HUES6 (cell line): ENCODE measurements at regions not wholly inside any gene's neighbourhood (a gene's known extent, or its start where the extent isn't known, plus 50 kb on each side); places are given as distances from the start of the nearest gene placed in this dataset.
"Not testable (repeated sequence)": the region's sequence is repeated elsewhere in the genome, so short reads cannot be mapped to it uniquely, and the experiment has no call there.

ENCODE experiments used
- H3K27ac ChIP-seq: 2 replicates; pipeline ENCODE4 v1.7.0; 2013; ENCODE audit warnings: low read depth, mild to moderate bottlenecking, low read length, inconsistent platforms
- H3K27me3 ChIP-seq: 2 replicates; pipeline ENCODE4 v1.6.1; 2013; ENCODE audit warnings: low read length; ENCODE audit not compliant: control insufficient read depth, insufficient read depth
- H3K36me3 ChIP-seq: 2 replicates; pipeline ENCODE4 v1.6.1; 2013; ENCODE audit warnings: low read length; ENCODE audit not compliant: control insufficient read depth, insufficient read depth
- H3K4me1 ChIP-seq: 2 replicates; pipeline ENCODE4 v1.6.1; 2013; ENCODE audit warnings: low read length; ENCODE audit not compliant: control insufficient read depth, insufficient read depth
- H3K4me3 ChIP-seq: 2 replicates; pipeline ENCODE4 v1.5.1; 2013; ENCODE audit warnings: low read depth, low read length
- H3K9ac ChIP-seq: one replicate; pipeline ENCODE4 v1.6.1; 2013; ENCODE audit warnings: mild to moderate bottlenecking, low read length
- H3K9me3 ChIP-seq: 2 replicates; pipeline ENCODE4 v1.6.1; 2013; ENCODE audit warnings: low read depth, low read length; ENCODE audit not compliant: control insufficient read depth, insufficient read depth

- peaks cover 6% of the 10 kb centered on the region; the same call in 1 of the 2 replicates for H3K27me3 ChIP-seq
- H3K4me3 ChIP-seq, result no peak overlapping the region
- no peak overlapping the region for H3K9ac ChIP-seq
- no peak overlapping the region for H3K27ac ChIP-seq
- peaks cover 26% of the 10 kb centered on the region for H3K4me1 ChIP-seq
- H3K9me3 ChIP-seq, result peaks cover 17% of the 10 kb centered on the region
- no peaks in the 10 kb centered on the region for H3K36me3 ChIP-seq
These were observed 156.8 kb upstream of the STS start for GRCh38 chrX:6990552-6991193.

- Histone ChIP-seq H3K27me3 (peaks cover 6% of the 10 kb centered on the region; the same call in 1 of the 2 replicates), H3K9me3 (peaks cover 13% of the 10 kb centered on the region), H3K27ac (no peak overlapping the region), H3K4me3 (no peak overlapping the region), H3K4me1 (peaks cover 26% of the 10 kb centered on the region), H3K9ac (no peak overlapping the region), H3K36me3 (no peaks in the 10 kb centered on the region)
These were observed 157.7 kb upstream of the STS start for GRCh38 chrX:6989858-6990257.

- H3K4me3 ChIP-seq, H3K9me3 ChIP-seq, H3K27me3 ChIP-seq, H3K36me3 ChIP-seq, H3K9ac ChIP-seq, H3K27ac ChIP-seq: not testable (repeated sequence)
- peaks cover 26% of the 10 kb centered on the region for H3K4me1 ChIP-seq
These were observed 158.8 kb upstream of the STS start for GRCh38 chrX:6988694-6989093.

GRCh38 chrX:6986915-6987314 lies 160.6 kb upstream of the STS start:
- Histone ChIP-seq H3K27me3 (peaks cover 6% of the 10 kb centered on the region; the same call in 1 of the 2 replicates), H3K9ac (no peak overlapping the region), H3K27ac (no peak overlapping the region), H3K4me3 (no peak overlapping the region), H3K36me3 (no peaks in the 10 kb centered on the region), H3K4me1 (peaks cover 26% of the 10 kb centered on the region), H3K9me3 (no peaks in the 10 kb centered on the region)

- H3K4me3 ChIP-seq, result no peak overlapping the region
- no peak overlapping the region for H3K27ac ChIP-seq
- H3K36me3 ChIP-seq, result no peaks in the 10 kb centered on the region
- H3K9me3 ChIP-seq, result no peaks in the 10 kb centered on the region
- peaks cover 6% of the 10 kb centered on the region; the same call in 1 of the 2 replicates for H3K27me3 ChIP-seq
- H3K9ac ChIP-seq, result no peak overlapping the region
- peaks cover 20% of the 10 kb centered on the region for H3K4me1 ChIP-seq
These were observed 162.0 kb upstream of the STS start for GRCh38 chrX:6985537-6985936.

GRCh38 chrX:6983207-6983955 lies 164.1 kb upstream of the STS start:
- peaks cover 11% of the 10 kb centered on the region for H3K4me1 ChIP-seq
- H3K9me3 ChIP-seq, result no peaks in the 10 kb centered on the region
- H3K27me3 ChIP-seq, result no peaks in the 10 kb centered on the region
- H3K27ac ChIP-seq, result no peak overlapping the region
- H3K36me3 ChIP-seq, result no peaks in the 10 kb centered on the region
- H3K9ac ChIP-seq, result no peak overlapping the region
- H3K4me3 ChIP-seq, result no peak overlapping the region

- Histone ChIP-seq H3K4me3 (no peak overlapping the region), H3K9me3 (no peaks in the 10 kb centered on the region), H3K27me3 (no peaks in the 10 kb centered on the region), H3K9ac (no peak overlapping the region), H3K36me3 (no peaks in the 10 kb centered on the region), H3K27ac (no peak overlapping the region), H3K4me1 (peaks cover 7% of the 10 kb centered on the region)
These were observed 165.7 kb upstream of the STS start for GRCh38 chrX:6981718-6982406.

GRCh38 chrX:6980981-6981380 lies 166.5 kb upstream of the STS start:
- H3K4me1 ChIP-seq, result peaks cover 3% of the 10 kb centered on the region; the same call in 1 of the 2 replicates
- H3K27me3 ChIP-seq, result no peaks in the 10 kb centered on the region
- no peak overlapping the region for H3K4me3 ChIP-seq
- H3K27ac ChIP-seq, result no peak overlapping the region
- no peaks in the 10 kb centered on the region for H3K36me3 ChIP-seq
- H3K9me3 ChIP-seq, result no peaks in the 10 kb centered on the region
- no peak overlapping the region for H3K9ac ChIP-seq

- peaks cover 5% of the 10 kb centered on the region for H3K4me1 ChIP-seq
These were observed 179.3 kb upstream of the STS start for GRCh38 chrX:6968231-6968630.

GRCh38 chrX:6965729-6966128 lies 181.8 kb upstream of the STS start:
- Histone ChIP-seq H3K4me3 (no peak overlapping the region), H3K27me3 (no peaks in the 10 kb centered on the region), H3K27ac (no peak overlapping the region), H3K4me1 (peaks cover 5% of the 10 kb centered on the region), H3K9ac (no peak overlapping the region), H3K36me3 (no peaks in the 10 kb centered on the region), H3K9me3 (peaks cover 12% of the 10 kb centered on the region)

More at GRCh38 chrX:6968231-6968630, 179.3 kb upstream of the STS start:
- Histone ChIP-seq H3K27ac (no peak overlapping the region), H3K36me3 (no peaks in the 10 kb centered on the region), H3K9ac (no peak overlapping the region), H3K27me3 (no peaks in the 10 kb centered on the region), H3K9me3 (peaks cover under 1% of the 10 kb centered on the region; the same call in 1 of the 2 replicates), H3K4me3 (no peak overlapping the region)

- H3K9me3 ChIP-seq, result peaks cover 39% of the 10 kb centered on the region
- 0 out of 2 replicates have a peak, but pooled peaks cover 6% of the 10 kb centered on the region for H3K36me3 ChIP-seq
- H3K27ac ChIP-seq, result no peak overlapping the region
- H3K4me1 ChIP-seq, result peaks cover 15% of the 10 kb centered on the region
- H3K4me3 ChIP-seq, result no peak overlapping the region
- no peaks in the 10 kb centered on the region for H3K27me3 ChIP-seq
- H3K9ac ChIP-seq, result no peak overlapping the region
These were observed 185.5 kb upstream of the STS start for GRCh38 chrX:6962006-6962355.
